Rectal smooth muscle tissue (tissue), 1 donor: ENCODE measurements at regions not wholly inside any gene's neighbourhood (a gene's known extent, or its start where the extent isn't known, plus 50 kb on each side); places are given as distances from the start of the nearest gene placed in this dataset.

Experiments
- H3K27ac ChIP-seq: one replicate; pipeline ENCODE4 v1.7.0; 2013; ENCODE audit warnings: low read depth, low read length, inconsistent platforms
- H3K27me3 ChIP-seq: one replicate; pipeline ENCODE4 v1.7.0; 2013; ENCODE audit warnings: low read length; ENCODE audit not compliant: control insufficient read depth, insufficient read depth
- H3K36me3 ChIP-seq: one replicate; pipeline ENCODE4 v1.7.0; 2013; ENCODE audit warnings: low read length; ENCODE audit not compliant: control insufficient read depth, insufficient read depth
- H3K4me1 ChIP-seq: one replicate; pipeline ENCODE4 v1.7.0; 2013; ENCODE audit warnings: low read length; ENCODE audit not compliant: control insufficient read depth, insufficient read depth
- H3K4me3 ChIP-seq: one replicate; pipeline ENCODE4 v1.7.0; 2013; ENCODE audit warnings: low read length
- H3K9ac ChIP-seq: one replicate; pipeline ENCODE4 v1.7.0; 2013; ENCODE audit warnings: low read length

- no peak overlapping the region for H3K9ac ChIP-seq
- no peak overlapping the region for H3K27ac ChIP-seq
- H3K4me3 ChIP-seq: no peak overlapping the region
- no peaks in the 10 kb centered on the region for H3K4me1 ChIP-seq
- no peaks in the 10 kb centered on the region for H3K36me3 ChIP-seq
- H3K27me3 ChIP-seq: no peaks in the 10 kb centered on the region
These were observed 865.3 kb downstream of the PCDH7 start for GRCh38 chr4:31585503-31585902.

GRCh38 chr4:31592293-31592692 lies 872.1 kb downstream of the PCDH7 start:
- Histone ChIP-seq H3K27ac (no peak overlapping the region), H3K36me3 (no peaks in the 10 kb centered on the region), H3K9ac (no peak overlapping the region), H3K4me1 (no peaks in the 10 kb centered on the region), H3K4me3 (no peak overlapping the region), H3K27me3 (no peaks in the 10 kb centered on the region)

- no peaks in the 10 kb centered on the region for H3K36me3 ChIP-seq
- H3K9ac ChIP-seq: no peak overlapping the region
- H3K27me3 ChIP-seq: no peaks in the 10 kb centered on the region
- H3K4me1 ChIP-seq: no peaks in the 10 kb centered on the region
- no peak overlapping the region for H3K4me3 ChIP-seq
- no peak overlapping the region for H3K27ac ChIP-seq
These were observed 875.3 kb downstream of the PCDH7 start for GRCh38 chr4:31595496-31595895.

GRCh38 chr4:31598639-31599038 lies 878.5 kb downstream of the PCDH7 start:
- no peak overlapping the region for H3K9ac ChIP-seq
- H3K4me1 ChIP-seq: no peaks in the 10 kb centered on the region
- no peak overlapping the region for H3K27ac ChIP-seq

DNA sequence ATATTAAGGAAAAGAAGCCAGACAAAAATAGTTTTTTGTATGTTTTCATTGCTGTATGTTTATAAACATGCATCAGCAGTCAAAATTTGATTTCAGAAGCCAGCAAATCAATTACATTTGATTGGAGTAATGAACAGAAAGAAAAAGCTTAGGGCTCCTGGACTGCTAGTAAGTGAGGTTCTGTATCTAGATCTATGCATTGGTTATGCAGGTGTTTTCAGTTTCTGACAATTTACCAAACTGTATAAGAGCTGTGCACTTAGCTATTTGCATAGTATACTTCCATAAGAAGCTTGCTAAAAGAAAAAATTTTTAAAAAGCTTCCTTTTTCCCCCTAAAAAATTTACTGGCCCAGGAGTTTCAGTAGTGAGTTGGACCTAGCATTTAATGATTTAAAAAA lies 881.6 kb downstream of the PCDH7 start:
- Histone ChIP-seq H3K27me3 (no peaks in the 10 kb centered on the region), H3K4me1 (no peaks in the 10 kb centered on the region), H3K4me3 (no peak overlapping the region), H3K27ac (no peak overlapping the region), H3K9ac (no peak overlapping the region), H3K36me3 (no peaks in the 10 kb centered on the region)

More at GRCh38 chr4:31598639-31599038, 878.5 kb downstream of the PCDH7 start:
- no peaks in the 10 kb centered on the region for H3K27me3 ChIP-seq
- no peaks in the 10 kb centered on the region for H3K36me3 ChIP-seq
- H3K4me3 ChIP-seq: no peak overlapping the region

GRCh38 chr4:31613946-31614623 lies 893.9 kb downstream of the PCDH7 start:
- no peaks in the 10 kb centered on the region for H3K4me1 ChIP-seq
- no peak overlapping the region for H3K27ac ChIP-seq
- H3K36me3 ChIP-seq: no peaks in the 10 kb centered on the region
- H3K4me3 ChIP-seq: no peak overlapping the region
- no peak overlapping the region for H3K9ac ChIP-seq
- H3K27me3 ChIP-seq: no peaks in the 10 kb centered on the region

DNA sequence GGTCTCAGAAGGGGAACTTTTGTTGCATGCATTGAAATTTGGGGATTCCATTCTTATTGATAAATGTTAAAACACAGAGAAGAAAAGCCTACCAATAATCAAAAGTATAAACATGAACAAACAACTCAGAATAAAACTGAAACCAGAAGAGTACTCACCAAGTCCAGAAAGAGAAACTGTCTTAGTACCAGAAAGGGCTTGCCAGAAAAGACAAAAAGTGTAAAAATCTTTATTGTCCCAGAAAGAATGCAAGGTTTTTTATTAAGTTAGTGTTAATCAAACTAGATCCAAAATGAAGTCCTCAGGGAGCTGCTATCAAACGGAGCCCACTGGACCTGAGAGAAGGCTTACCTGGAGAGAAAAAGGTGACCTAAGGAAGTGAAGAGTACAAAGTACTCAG lies 897.5 kb downstream of the PCDH7 start:
- Histone ChIP-seq H3K27me3 (no peaks in the 10 kb centered on the region), H3K9ac (no peak overlapping the region), H3K4me1 (no peaks in the 10 kb centered on the region), H3K4me3 (no peak overlapping the region), H3K36me3 (no peaks in the 10 kb centered on the region), H3K27ac (no peak overlapping the region)

- H3K9ac ChIP-seq: no peak overlapping the region
- no peaks in the 10 kb centered on the region for H3K4me1 ChIP-seq
- H3K27ac ChIP-seq: no peak overlapping the region
- no peaks in the 10 kb centered on the region for H3K27me3 ChIP-seq
- H3K4me3 ChIP-seq: no peak overlapping the region
- H3K36me3 ChIP-seq: no peaks in the 10 kb centered on the region
These were observed 900.3 kb downstream of the PCDH7 start for GRCh38 chr4:31620476-31620875.

DNA sequence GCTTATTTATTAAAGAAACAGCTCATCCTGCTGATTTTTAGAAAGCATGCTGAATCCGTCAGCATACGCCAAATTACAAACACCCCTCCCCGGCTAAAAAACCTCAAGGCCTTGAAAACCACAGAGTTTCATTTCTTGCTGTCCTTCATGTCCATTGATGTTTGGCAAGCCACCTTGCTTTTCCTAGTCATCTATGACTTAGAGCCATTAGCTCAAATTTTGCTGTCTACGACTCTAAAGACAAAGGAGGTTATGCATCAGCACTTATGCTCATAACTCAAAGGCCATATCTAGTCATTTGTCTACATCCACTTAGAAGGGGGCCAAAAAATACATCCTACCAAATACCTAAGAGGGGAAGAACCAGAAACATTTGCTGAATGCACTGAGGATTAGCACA lies 925.1 kb downstream of the PCDH7 start:
- no peaks in the 10 kb centered on the region for H3K36me3 ChIP-seq
- H3K27ac ChIP-seq: no peak overlapping the region
- no peaks in the 10 kb centered on the region for H3K4me1 ChIP-seq
- no peak overlapping the region for H3K9ac ChIP-seq
- H3K4me3 ChIP-seq: no peak overlapping the region
- no peaks in the 10 kb centered on the region for H3K27me3 ChIP-seq

DNA sequence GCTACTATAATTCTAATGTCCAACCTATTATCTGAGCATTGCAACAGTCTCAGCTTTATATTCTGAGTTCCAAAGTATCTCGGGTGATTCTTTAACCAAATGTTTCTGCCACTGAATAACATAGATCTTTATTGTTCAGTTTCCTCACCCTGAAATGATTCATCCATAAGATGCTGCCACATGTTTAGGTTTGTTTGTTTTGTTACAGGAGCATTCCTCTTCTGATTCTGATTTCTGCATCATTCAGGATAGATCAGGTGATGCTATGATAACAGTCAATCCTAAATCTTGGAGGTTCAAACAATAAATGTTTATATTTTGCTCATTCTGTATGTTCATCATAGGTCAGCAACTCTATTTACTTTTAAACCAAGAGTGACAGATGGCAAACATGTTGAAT lies 927.6 kb downstream of the PCDH7 start:
- H3K4me1 ChIP-seq: no peaks in the 10 kb centered on the region
- H3K27ac ChIP-seq: no peak overlapping the region
- no peak overlapping the region for H3K9ac ChIP-seq
- no peaks in the 10 kb centered on the region for H3K36me3 ChIP-seq
- H3K27me3 ChIP-seq: no peaks in the 10 kb centered on the region
- no peak overlapping the region for H3K4me3 ChIP-seq

DNA sequence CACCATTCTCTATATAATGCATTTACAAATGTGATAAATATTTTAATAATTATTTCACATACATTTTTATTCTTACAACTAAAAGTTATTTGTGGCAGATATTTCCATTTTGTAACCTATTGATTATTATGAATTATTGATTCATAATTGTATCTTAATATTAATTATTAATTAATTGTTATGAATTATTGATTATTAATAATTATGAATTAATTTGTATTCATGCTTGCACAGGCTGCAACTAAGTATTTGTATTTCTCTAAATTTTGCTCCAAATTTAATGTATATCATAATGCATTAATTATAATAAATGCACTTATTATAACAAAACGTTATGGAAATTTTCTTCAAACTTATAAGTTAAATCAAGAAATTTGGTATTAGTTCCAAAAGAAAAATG lies 929.7 kb downstream of the PCDH7 start:
- H3K4me1 ChIP-seq: no peaks in the 10 kb centered on the region
- H3K27ac ChIP-seq: no peak overlapping the region
- no peaks in the 10 kb centered on the region for H3K36me3 ChIP-seq
- H3K27me3 ChIP-seq: no peaks in the 10 kb centered on the region
- H3K4me3 ChIP-seq: no peak overlapping the region
- H3K9ac ChIP-seq: no peak overlapping the region

DNA sequence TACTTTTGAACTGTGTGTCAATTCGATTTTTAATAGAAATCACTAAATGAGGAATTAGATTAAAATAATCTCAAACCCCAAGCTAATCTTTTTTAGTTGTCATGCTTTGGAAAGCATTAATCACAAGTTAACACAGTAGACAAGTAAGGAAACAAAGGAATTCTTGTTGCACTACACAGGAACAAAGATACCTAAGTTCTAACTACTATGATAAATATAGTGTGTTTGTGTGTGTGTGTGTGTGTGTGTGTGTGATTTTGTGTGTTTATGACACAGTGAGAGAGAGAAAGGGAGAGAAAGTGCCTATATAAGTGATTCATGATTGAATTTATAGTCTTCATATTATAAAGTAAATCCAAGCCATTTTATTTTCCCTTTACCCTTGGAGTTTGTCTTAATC lies 931.4 kb downstream of the PCDH7 start:
- Histone ChIP-seq H3K4me3 (no peak overlapping the region), H3K4me1 (no peaks in the 10 kb centered on the region), H3K27me3 (no peaks in the 10 kb centered on the region)

DNA sequence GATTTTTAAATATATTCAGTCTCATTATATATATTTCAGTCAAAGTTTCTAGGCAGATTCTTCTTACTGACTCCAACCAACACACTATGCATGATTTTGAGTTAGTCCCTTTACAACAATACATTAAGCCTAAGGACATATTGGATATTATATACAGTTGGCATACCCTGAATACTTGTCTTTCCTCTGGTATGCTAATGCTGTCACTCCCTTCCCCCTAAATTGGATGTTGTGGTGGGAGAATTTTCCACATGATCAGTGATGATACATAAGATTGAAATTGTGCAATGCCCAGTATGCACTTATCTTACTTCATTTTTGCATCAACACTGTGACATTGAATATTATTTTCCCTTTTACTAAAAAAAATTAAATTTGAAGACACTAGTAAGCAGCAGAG lies 935.2 kb downstream of the PCDH7 start:
- Histone ChIP-seq H3K27me3 (no peaks in the 10 kb centered on the region), H3K4me1 (no peaks in the 10 kb centered on the region), H3K4me3 (no peak overlapping the region), H3K36me3 (no peaks in the 10 kb centered on the region), H3K27ac (no peak overlapping the region), H3K9ac (no peak overlapping the region)

More for the DNA sequence above, 931.4 kb downstream of the PCDH7 start:
- Histone ChIP-seq H3K9ac (no peak overlapping the region), H3K27ac (no peak overlapping the region), H3K36me3 (no peaks in the 10 kb centered on the region)
